H9 (cell line): ENCODE measurements at regions not wholly inside any gene's neighbourhood (a gene's known extent, or its start where the extent isn't known, plus 50 kb on each side); places are given as distances from the start of the nearest gene placed in this dataset.
A peak's percentile ranks its signal among the peaks of the same experiment; 100 is the strongest.

Source experiments
- DNase-seq: peaks from one replicate; pipeline ENCODE4 v3.0.0-alpha.2; 2017
- H2AFZ ChIP-seq: one replicate; pipeline ENCODE4 v1.6.1; 2013; ENCODE audit warnings: mild to moderate bottlenecking, low read length, control low read depth, moderate library complexity
- H2AK5ac ChIP-seq: 2 replicates; pipeline ENCODE4 v1.6.1; 2013; ENCODE audit warnings: low read length, control low read depth, mixed read lengths; ENCODE audit not compliant: insufficient read length
- H2BK120ac ChIP-seq: one replicate; pipeline ENCODE4 v1.6.1; 2013; ENCODE audit warnings: low read depth, mild to moderate bottlenecking, low read length, control low read depth, inconsistent platforms; ENCODE audit not compliant: poor library complexity, severe bottlenecking
- H2BK12ac ChIP-seq: 2 replicates; pipeline ENCODE4 v1.6.1; 2013; ENCODE audit warnings: low read length, control low read depth, mixed read lengths, low read depth; ENCODE audit not compliant: insufficient read length
- H2BK15ac ChIP-seq: 2 replicates; pipeline ENCODE4 v1.6.1; 2013; ENCODE audit warnings: low read depth, low read length, control low read depth
- H2BK20ac ChIP-seq: one replicate; pipeline ENCODE4 v1.6.1; 2013; ENCODE audit warnings: low read depth, mild to moderate bottlenecking, low read length, control low read depth, inconsistent platforms; ENCODE audit not compliant: poor library complexity, severe bottlenecking
- H2BK5ac ChIP-seq: 2 replicates; pipeline ENCODE4 v1.6.1; 2013; ENCODE audit warnings: low read length, control low read depth, mixed read lengths; ENCODE audit not compliant: insufficient read length
- H3K14ac ChIP-seq: 2 replicates; pipeline ENCODE4 v1.6.1; 2013; ENCODE audit warnings: low read length, control low read depth; ENCODE audit not compliant: insufficient read depth
- H3K18ac ChIP-seq: 2 replicates; pipeline ENCODE4 v1.6.1; 2013; ENCODE audit warnings: low read depth, mild to moderate bottlenecking, mixed read lengths, low read length, control low read depth; ENCODE audit not compliant: insufficient read length
- H3K23ac ChIP-seq: 2 replicates; pipeline ENCODE4 v1.6.1; 2013; ENCODE audit warnings: low read length, control low read depth, mixed read lengths, low read depth; ENCODE audit not compliant: insufficient read length
- H3K23me2 ChIP-seq: 2 replicates; pipeline ENCODE4 v1.6.1; 2013; ENCODE audit warnings: low read depth, mild to moderate bottlenecking, mixed read lengths, low read length, control low read depth; ENCODE audit not compliant: insufficient read length, poor library complexity, severe bottlenecking
- H3K27ac ChIP-seq: 2 replicates; pipeline ENCODE4 v1.5.1; 2013; ENCODE audit warnings: low read length, control low read depth, mixed read lengths, low read depth; ENCODE audit not compliant: insufficient read length
- H3K27me3 ChIP-seq: 2 replicates; pipeline ENCODE4 v1.6.1; 2013; ENCODE audit warnings: low read length, control low read depth, inconsistent platforms; ENCODE audit not compliant: insufficient read depth
- H3K4ac ChIP-seq: 2 replicates; pipeline ENCODE4 v1.6.1; 2013; ENCODE audit warnings: low read depth, mild to moderate bottlenecking, control low read depth, inconsistent platforms, low read length, moderate library complexity
- H3K4me1 ChIP-seq: 2 replicates; pipeline ENCODE4 v1.6.1; 2013; ENCODE audit warnings: low read length, control low read depth, inconsistent platforms; ENCODE audit not compliant: insufficient read depth
- H3K4me2 ChIP-seq: 2 replicates; pipeline ENCODE4 v1.6.1; 2013; ENCODE audit warnings: low read length, control low read depth, mixed read lengths; ENCODE audit not compliant: insufficient read length, insufficient read depth
- H3K56ac ChIP-seq: 2 replicates; pipeline ENCODE4 v1.6.1; 2013; ENCODE audit warnings: low read depth, mild to moderate bottlenecking, mixed read lengths, low read length, control low read depth; ENCODE audit not compliant: insufficient read length
- H3K79me1 ChIP-seq: 2 replicates; pipeline ENCODE4 v1.6.1; 2013; ENCODE audit warnings: low read depth, mild to moderate bottlenecking, moderate library complexity, low read length, control low read depth, inconsistent platforms; ENCODE audit not compliant: insufficient read depth, poor library complexity, severe bottlenecking
- H3K79me2 ChIP-seq: 2 replicates; pipeline ENCODE4 v1.6.1; 2013; ENCODE audit warnings: low read length, control low read depth, inconsistent platforms; ENCODE audit not compliant: insufficient read depth
- H3K9ac ChIP-seq: 2 replicates; pipeline ENCODE4 v1.6.1; 2013; ENCODE audit warnings: low read length, control low read depth, mixed read lengths; ENCODE audit not compliant: insufficient read length; ENCODE audit errors: extremely low read depth
- H3K9me3 ChIP-seq: one replicate; pipeline ENCODE4 v1.6.1; 2013; ENCODE audit warnings: low read depth, low read length, inconsistent platforms; ENCODE audit not compliant: control insufficient read depth
- H3T11ph ChIP-seq: one replicate; pipeline ENCODE4 v1.6.1; 2013; ENCODE audit warnings: mild to moderate bottlenecking, low read length, control low read depth, inconsistent platforms
- H4K20me1 ChIP-seq: one replicate; pipeline ENCODE4 v1.6.1; 2013; ENCODE audit not compliant: control insufficient read depth, insufficient read length, insufficient read depth
- H4K5ac ChIP-seq: 2 replicates; pipeline ENCODE4 v1.6.1; 2013; ENCODE audit warnings: low read depth, mild to moderate bottlenecking, mixed read lengths, low read length, control low read depth; ENCODE audit not compliant: insufficient read length
- H4K8ac ChIP-seq: replicated peaks from 2 replicates; pipeline ENCODE4 v1.6.1; 2013; ENCODE audit warnings: low read length, control low read depth, mixed read lengths, low read depth; ENCODE audit not compliant: insufficient read length
- H4K91ac ChIP-seq: 2 replicates; pipeline ENCODE4 v1.6.1; 2013; ENCODE audit warnings: low read depth, mild to moderate bottlenecking, moderate library complexity, mixed read lengths, low read length, control low read depth; ENCODE audit not compliant: insufficient read length
- H3K27ac Mint-ChIP-seq, 3 experiments: 2 replicates in 2 of 3; 3 replicates in 1 of 3; pipeline ENCODE4 v1.8.0; 2020 to 2021; ENCODE audit warnings: mixed read lengths in 3 of 3, mild to moderate bottlenecking in 1 of 3, moderate library complexity in 1 of 3
- H3K27me3 Mint-ChIP-seq: 2 replicates; pipeline ENCODE4 v1.8.0; 2021; ENCODE audit warnings: low read depth, mild to moderate bottlenecking, moderate library complexity, mixed read lengths
- H3K36me3 Mint-ChIP-seq, 3 experiments: 2 replicates in 2 of 3; 3 replicates in 1 of 3; pipeline ENCODE4 v1.8.0; 2020 to 2021; ENCODE audit warnings: low read depth in 3 of 3, mixed read lengths in 3 of 3; ENCODE audit not compliant: insufficient read depth in 1 of 3
- H3K4me1 Mint-ChIP-seq, 2 experiments: 2 replicates each; pipeline ENCODE4 v1.8.0; 2020; ENCODE audit warnings: mixed read lengths in 2 of 2
- H3K4me3 Mint-ChIP-seq, 2 experiments: 2 replicates in 1 of 2; 3 replicates in 1 of 2; pipeline ENCODE4 v1.8.0; 2020 to 2021; ENCODE audit warnings: mild to moderate bottlenecking in 2 of 2, mixed read lengths in 2 of 2, moderate library complexity in 1 of 2
- H3K9me3 Mint-ChIP-seq, 2 experiments: 2 replicates in 1 of 2; 3 replicates in 1 of 2; pipeline ENCODE4 v1.8.0; 2020; ENCODE audit warnings: mild to moderate bottlenecking in 2 of 2, mixed read lengths in 2 of 2, moderate library complexity in 1 of 2
- WGBS: extraction: QIAGEN DNeasy Blood & Tissue Kit; methylation state at CpG from one replicate; pipeline ENCODE4 v1.1.7; 2013; ENCODE audit warnings: missing lambda C conversion rate, low lambda C conversion rate, mixed read lengths; ENCODE audit not compliant: insufficient read length; ENCODE audit errors: extremely low coverage; 5-methylcytosine and 5-hydroxymethylcytosine counted together
- TF ChIP-seq, protein P1 (sequence below): fragments of 200-600 bp; sonication (generic); conservative IDR thresholded peaks from 3 replicates; pipeline ENCODE4 v1.8.0; 2021; ENCODE audit warnings: antibody characterized with exemption, mild to moderate bottlenecking

DNA sequence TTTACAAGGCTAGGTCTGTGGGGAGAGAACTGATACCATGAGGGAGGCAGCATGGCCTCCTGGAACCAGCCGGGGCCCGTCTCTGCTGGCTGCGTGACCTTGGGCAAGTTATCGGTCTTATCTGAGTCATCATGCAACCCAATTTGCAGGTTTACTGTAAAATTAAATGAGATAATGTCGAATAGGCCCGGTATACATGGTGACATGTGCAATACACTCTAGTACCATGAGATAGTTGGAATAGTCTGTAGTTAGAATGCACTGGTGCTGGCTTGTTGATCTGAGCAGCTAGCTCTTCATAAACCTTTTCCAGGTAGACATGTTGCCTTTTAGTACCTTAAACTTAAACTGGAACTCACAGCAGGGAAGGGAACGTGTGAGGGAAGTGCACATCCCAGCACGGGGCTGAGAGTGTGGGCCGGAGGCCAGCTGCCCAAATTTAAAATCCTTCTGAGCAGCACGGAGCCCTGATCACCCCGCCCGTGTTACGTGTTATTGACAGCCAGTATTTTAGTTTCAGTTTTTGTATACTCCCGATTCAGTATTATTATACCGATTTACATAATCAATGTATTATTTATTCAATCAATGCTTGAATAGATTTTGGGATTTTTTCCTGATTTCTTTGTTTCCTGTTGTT lies 72.4 kb upstream of the HS6ST1 start:
- Histone ChIP-seq H3K79me1 (no peaks in the 10 kb centered on the region), H4K20me1 (no peaks in the 10 kb centered on the region), H4K5ac (no peak overlapping the region), H3K27me3 (no peaks in the 10 kb centered on the region), H3K9me3 (no peaks in the 10 kb centered on the region), H2BK15ac (no peak overlapping the region), H3K23ac (no peak overlapping the region), H2BK5ac (no peak overlapping the region), H3K4ac (no peak overlapping the region), H2BK20ac (no peak overlapping the region), H3K14ac (no peak overlapping the region), H4K91ac (no peak overlapping the region), H2AFZ (no peak overlapping the region), H3K18ac (no peak overlapping the region), H3K4me1 (no peaks in the 10 kb centered on the region; the same call in 1 of the 2 replicates), H2BK120ac (no peak overlapping the region), H3K27ac (no peak overlapping the region), H3K23me2 (no peaks in the 10 kb centered on the region), H3K56ac (no peak overlapping the region), H3K4me2 (no peak overlapping the region), H3K79me2 (no peaks in the 10 kb centered on the region), H4K8ac (no peak overlapping the region), H3T11ph (no peak overlapping the region), H3K9ac (no peak overlapping the region), H2AK5ac (no peak overlapping the region), H2BK12ac (no peak overlapping the region)
- peaks cover 29 to 30% of the 10 kb centered on the region in 2 experiments for H3K4me1 Mint-ChIP-seq
- peak overlapping the region in 1 of 3 experiments; percentile 70; a peak in 1 of 7 replicates for H3K27ac Mint-ChIP-seq
- no CpG with 5 or more reads among the region's 15 CpGs for WGBS
- H3K36me3 Mint-ChIP-seq, result no peaks in the 10 kb centered on the region
- no peak overlapping the region for H3K4me3 Mint-ChIP-seq
- TF ChIP-seq, protein P1, sequence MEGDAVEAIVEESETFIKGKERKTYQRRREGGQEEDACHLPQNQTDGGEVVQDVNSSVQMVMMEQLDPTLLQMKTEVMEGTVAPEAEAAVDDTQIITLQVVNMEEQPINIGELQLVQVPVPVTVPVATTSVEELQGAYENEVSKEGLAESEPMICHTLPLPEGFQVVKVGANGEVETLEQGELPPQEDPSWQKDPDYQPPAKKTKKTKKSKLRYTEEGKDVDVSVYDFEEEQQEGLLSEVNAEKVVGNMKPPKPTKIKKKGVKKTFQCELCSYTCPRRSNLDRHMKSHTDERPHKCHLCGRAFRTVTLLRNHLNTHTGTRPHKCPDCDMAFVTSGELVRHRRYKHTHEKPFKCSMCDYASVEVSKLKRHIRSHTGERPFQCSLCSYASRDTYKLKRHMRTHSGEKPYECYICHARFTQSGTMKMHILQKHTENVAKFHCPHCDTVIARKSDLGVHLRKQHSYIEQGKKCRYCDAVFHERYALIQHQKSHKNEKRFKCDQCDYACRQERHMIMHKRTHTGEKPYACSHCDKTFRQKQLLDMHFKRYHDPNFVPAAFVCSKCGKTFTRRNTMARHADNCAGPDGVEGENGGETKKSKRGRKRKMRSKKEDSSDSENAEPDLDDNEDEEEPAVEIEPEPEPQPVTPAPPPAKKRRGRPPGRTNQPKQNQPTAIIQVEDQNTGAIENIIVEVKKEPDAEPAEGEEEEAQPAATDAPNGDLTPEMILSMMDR, result no peak
- H3K27me3 Mint-ChIP-seq, result no peaks in the 10 kb centered on the region; the same call in 1 of the 2 replicates
- no peaks in the 10 kb centered on the region for H3K9me3 Mint-ChIP-seq
- peak; percentile 3 for DNase-seq
